AG10803 (cell line): ENCODE measurements at regions not wholly inside any gene's neighbourhood (a gene's known extent, or its start where the extent isn't known, plus 50 kb on each side); places are given as distances from the start of the nearest gene placed in this dataset.

Experiments
- DNase-seq: peaks from one replicate; pipeline ENCODE4 v3.0.0; 2010; ENCODE audit warnings: low read depth
- H3K4me3 ChIP-seq: 2 replicates; pipeline ENCODE4 v1.5.1; 2011; ENCODE audit warnings: mild to moderate bottlenecking, low read length, control low read depth
- CTCF ChIP-seq: conservative IDR thresholded peaks from 2 replicates; pipeline ENCODE4 v1.5.1; 2011; ENCODE audit warnings: mild to moderate bottlenecking, low read length, control low read depth, inconsistent platforms

GRCh38 chr21:43360441-43361126, 66.3 kb downstream of the SIK1 start:
- TF ChIP-seq CTCF = no peak
- DNase-seq = no peak
- H3K4me3 ChIP-seq = no peak overlapping the region

GRCh38 chr21:43358940-43359822, 67.8 kb downstream of the SIK1 start:
- no peak for DNase-seq
- no peak for TF ChIP-seq CTCF

GRCh38 chr21:43357715-43358430, 69.1 kb downstream of the SIK1 start:
- TF ChIP-seq CTCF = no peak
- DNase-seq = no peak
- no peak overlapping the region for H3K4me3 ChIP-seq

More at GRCh38 chr21:43358940-43359822, 67.8 kb downstream of the SIK1 start:
- no peak overlapping the region for H3K4me3 ChIP-seq

- DNase-seq = no peak
- no peak for TF ChIP-seq CTCF
- H3K4me3 ChIP-seq = no peak overlapping the region
Observed at GRCh38 chr21:43355925-43356289, 71.0 kb downstream of the SIK1 start.

GRCh38 chr21:43355266-43355924, 71.5 kb downstream of the SIK1 start:
- H3K4me3 ChIP-seq = no peak overlapping the region
- no peak for TF ChIP-seq CTCF
- no peak for DNase-seq

- H3K4me3 ChIP-seq = no peak overlapping the region
- no peak for DNase-seq
- TF ChIP-seq CTCF = no peak
Observed at GRCh38 chr21:43354666-43355065, 72.3 kb downstream of the SIK1 start.
